HepG2 (cell line): ENCODE measurements at regions not wholly inside any gene's neighbourhood (a gene's known extent, or its start where the extent isn't known, plus 50 kb on each side); places are given as distances from the start of the nearest gene placed in this dataset.

Experiments
- ATAC-seq: fragments of 200-7000 bp; cut with Tn5 transposase; 3 replicates; pipeline ENCODE4 v1.9.1; 2020; ENCODE audit warnings: mild to moderate bottlenecking, moderate library complexity
- BruUV-seq: library from RNA; stranded (reverse); fragments of 400-500 nt; replicated peaks from 2 replicates; lab custom pipeline; 2021; lab: Mats Ljungman, UMichigan
- CTCF ChIA-PET: fragments of 300-600 bp; formaldehyde crosslinking; extraction: SDS; loops from one replicate; lab custom pipeline; 2021; ENCODE audit warnings: low total read pairs, inconsistent platforms, low intra/inter-chr PET ratio; lab: Yijun Ruan, JAX
- POLR2A ChIA-PET: fragments of 350-600 bp; sonication (Branson Sonifier 250); formaldehyde crosslinking; loops from one replicate; lab custom pipeline; 2020; ENCODE audit warnings: antibody characterized with exemption, inconsistent platforms; lab: Yijun Ruan, JAX
- DNase-seq: peaks from one replicate; pipeline ENCODE4 v3.0.0-alpha.2; 2015; ENCODE audit warnings: low spot score
- FAIRE-seq: peaks from 3 replicates; lab custom pipeline; 2011; peaks lifted over from hg19 to GRCh38; lab: Jason Lieb, UNC
- H2AFZ ChIP-seq: one replicate; pipeline ENCODE4 v1.6.1; 2011; ENCODE audit warnings: low read length, inconsistent platforms
- H3K27ac ChIP-seq: fragments of 300-600 bp; 3 replicates; pipeline ENCODE4 v1.8.0; 2011; ENCODE audit warnings: mixed run types, mild to moderate bottlenecking, mixed read lengths, low read length, inconsistent platforms; ENCODE audit not compliant: insufficient read depth; ENCODE audit errors: extremely low read length
- H3K27me3 ChIP-seq, 2 experiments: fragments of 200-600 bp in 1 of 2; 2 replicates in 1 of 2; 3 replicates in 1 of 2; pipeline versions ENCODE4 v1.6.0 to v1.8.0; 2011; ENCODE audit warnings: low read length in 2 of 2, mild to moderate bottlenecking in 2 of 2, moderate library complexity in 2 of 2, inconsistent platforms in 1 of 2; ENCODE audit not compliant: insufficient read depth in 2 of 2, control insufficient read depth in 1 of 2
- H3K36me3 ChIP-seq, 2 experiments: fragments of 200-600 bp in 1 of 2; replicated peaks in 1 of 2; 2 replicates in 1 of 2; 3 replicates in 1 of 2; pipeline versions ENCODE4 v1.5.1 to v1.8.0; 2011; ENCODE audit warnings: low read length in 2 of 2, inconsistent platforms in 1 of 2; ENCODE audit not compliant: insufficient read depth in 2 of 2, control insufficient read depth in 1 of 2
- H3K4me1 ChIP-seq: 2 replicates; pipeline ENCODE4 v1.5.1; 2012; ENCODE audit warnings: low read length, inconsistent platforms; ENCODE audit not compliant: insufficient read depth
- H3K4me2 ChIP-seq: 2 replicates; pipeline ENCODE4 v1.6.0; 2011; ENCODE audit warnings: low read depth, low read length, inconsistent platforms
- H3K4me3 ChIP-seq, 3 experiments: fragments of 200-600 bp in 1 of 3; sonication (generic), shearing (Covaris generic) in 1 of 3; replicated peaks in 1 of 3; 2 replicates each; pipeline ENCODE4 v1.5.1; 2011 to 2016; ENCODE audit warnings: low read length in 3 of 3, inconsistent platforms in 2 of 3, low read depth in 2 of 3, mild to moderate bottlenecking in 2 of 3, control low read depth in 1 of 3, mixed read lengths in 1 of 3; ENCODE audit not compliant: insufficient read depth in 1 of 3
- H3K79me2 ChIP-seq: one replicate; pipeline ENCODE4 v1.6.1; 2011; ENCODE audit warnings: low read length, inconsistent platforms; ENCODE audit not compliant: insufficient read depth
- H3K9ac ChIP-seq: 2 replicates; pipeline ENCODE4 v1.6.0; 2011; ENCODE audit warnings: mild to moderate bottlenecking, low read depth, low read length, inconsistent platforms; ENCODE audit not compliant: insufficient read depth
- H3K9me3 ChIP-seq: 2 replicates; pipeline ENCODE4 v1.5.1; 2012; ENCODE audit warnings: mild to moderate bottlenecking, low read length
- H4K20me1 ChIP-seq: 2 replicates; pipeline ENCODE4 v1.6.0; 2011; ENCODE audit warnings: inconsistent platforms, mild to moderate bottlenecking, low read length, moderate library complexity; ENCODE audit not compliant: insufficient read depth
- FOXA1 ChIP-seq, 2 experiments: fragments of 450-650 bp in 1 of 2; sonication (generic) in 1 of 2; formaldehyde crosslinking in 1 of 2; IDR thresholded peaks; 2 replicates each; pipeline versions ENCODE4 v1.4.0 to v1.6.1; 2016 to 2020; ENCODE audit warnings: missing genetic modification reagents in 1 of 2
- FOXA3 ChIP-seq: IDR thresholded peaks from 2 replicates; pipeline ENCODE4 v1.6.1; 2016; ENCODE audit warnings: missing genetic modification reagents, missing compliant biosample characterization
- GLI4 ChIP-seq: sonication (generic); formaldehyde crosslinking; IDR thresholded peaks from 2 replicates; pipeline ENCODE4 v1.5.1; 2020; ENCODE audit warnings: missing genetic modification reagents, mild to moderate bottlenecking, moderate library complexity, borderline replicate concordance
- HOXA7 ChIP-seq: sonication (generic); formaldehyde crosslinking; IDR thresholded peaks from 2 replicates; pipeline ENCODE4 v1.8.1; 2022; ENCODE audit warnings: mild to moderate bottlenecking, missing genetic modification reagents, moderate library complexity
- MAF1 ChIP-seq: sonication (generic); formaldehyde crosslinking; IDR thresholded peaks from 2 replicates; pipeline ENCODE4 v1.5.0; 2020; ENCODE audit warnings: missing genetic modification reagents, borderline replicate concordance
- MAZ ChIP-seq, 2 experiments: sonication (generic) in 1 of 2; formaldehyde crosslinking in 1 of 2; IDR thresholded peaks; 2 replicates each; pipeline versions ENCODE4 v1.5.0 to v1.6.1; 2012 to 2020; ENCODE audit warnings: low read depth in 2 of 2, mild to moderate bottlenecking in 2 of 2, borderline replicate concordance in 1 of 2, improper control_type of control experiment in 1 of 2, low read length in 1 of 2, missing genetic modification reagents in 1 of 2, moderate library complexity in 1 of 2
- MTF2 ChIP-seq: sonication (generic); formaldehyde crosslinking; IDR thresholded peaks from 2 replicates; pipeline ENCODE4 v1.5.0; 2020; ENCODE audit warnings: missing genetic modification reagents, borderline replicate concordance
- ONECUT2 ChIP-seq: sonication (generic); formaldehyde crosslinking; IDR thresholded peaks from 2 replicates; pipeline ENCODE4 v1.4.0; 2020; ENCODE audit warnings: missing genetic modification reagents
- PAF1 ChIP-seq: IDR thresholded peaks from 2 replicates; pipeline ENCODE4 v1.6.1; 2016; ENCODE audit warnings: missing genetic modification reagents, missing compliant biosample characterization
- RBAK ChIP-seq: sonication (generic); formaldehyde crosslinking; IDR thresholded peaks from 2 replicates; pipeline ENCODE4 v1.5.1; 2020; ENCODE audit warnings: mild to moderate bottlenecking, missing genetic modification reagents
- ZBTB42 ChIP-seq: sonication (generic); formaldehyde crosslinking; IDR thresholded peaks from 2 replicates; pipeline ENCODE4 v1.5.0; 2020; ENCODE audit warnings: mild to moderate bottlenecking, missing genetic modification reagents
- ZNF260 ChIP-seq: sonication (generic); formaldehyde crosslinking; IDR thresholded peaks from 2 replicates; pipeline ENCODE4 v1.4.0; 2020; ENCODE audit warnings: missing genetic modification reagents, low read depth, mild to moderate bottlenecking, borderline replicate concordance
- ZNF337 ChIP-seq: sonication (generic); formaldehyde crosslinking; IDR thresholded peaks from 2 replicates; pipeline ENCODE4 v1.5.1; 2020; ENCODE audit warnings: missing genetic modification reagents, low read depth, mild to moderate bottlenecking, borderline replicate concordance
- ZNF33A ChIP-seq: sonication (generic); formaldehyde crosslinking; IDR thresholded peaks from 2 replicates; pipeline ENCODE4 v1.5.1; 2020; ENCODE audit warnings: missing genetic modification reagents, mild to moderate bottlenecking, moderate library complexity, borderline replicate concordance
- ZNF7 ChIP-seq: IDR thresholded peaks from 2 replicates; pipeline ENCODE4 v1.6.1; 2016; ENCODE audit warnings: missing biosample characterization, missing genetic modification reagents
- WGBS: methylation state at CpG from one replicate; pipeline ENCODE4 v1.1.6; 2017; ENCODE audit warnings: low lambda C conversion rate; 5-methylcytosine and 5-hydroxymethylcytosine counted together
- in situ Hi-C: cut with HindIII; loops from 2 replicates; pipeline ENCODE4 v1.10.0; 2017; ENCODE audit warnings: low pct_unique_long_range_greater_than_20kb; ENCODE audit not compliant: extremely low pct_ligation_motif_present
- intact Hi-C: fragments of 100-400 bp; cut with micrococcal nuclease; formaldehyde crosslinking; loops from one replicate; pipeline ENCODE4 v1.10.0; 2022; ENCODE audit not compliant: unreplicated experiment
- TF ChIP-seq, protein P1 (sequence below): sonication (generic); formaldehyde crosslinking; conservative IDR thresholded peaks from 2 replicates; pipeline ENCODE4 v1.8.0; 2022; ENCODE audit warnings: missing genetic modification reagents

DNA sequence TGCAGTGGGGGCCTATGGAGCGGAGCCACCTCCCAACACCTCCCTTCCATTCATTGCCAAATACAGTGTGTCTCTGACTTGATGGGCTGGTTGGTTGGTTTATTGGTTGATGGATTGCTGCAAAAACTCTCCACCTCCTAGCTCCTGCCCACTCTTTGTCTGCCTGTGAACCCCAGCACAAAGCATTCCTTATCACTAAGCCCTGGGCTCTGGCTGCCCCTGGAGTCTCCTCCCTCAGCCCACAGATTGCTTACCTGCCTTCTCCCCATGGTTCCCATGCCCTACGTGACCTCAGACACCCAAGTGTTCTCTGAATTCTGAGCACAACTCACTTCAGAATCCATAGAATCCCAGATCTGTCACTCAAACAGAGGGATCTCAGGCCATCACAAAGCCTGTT, 139.1 kb upstream of the TPM1 start (continued):
- TF ChIP-seq MTF2 (CRISPR knock-in tag), result no peak
- no peak for TF ChIP-seq ZNF260 (CRISPR knock-in tag)
- TF ChIP-seq, all 625 proteins: peak for 2

DNA sequence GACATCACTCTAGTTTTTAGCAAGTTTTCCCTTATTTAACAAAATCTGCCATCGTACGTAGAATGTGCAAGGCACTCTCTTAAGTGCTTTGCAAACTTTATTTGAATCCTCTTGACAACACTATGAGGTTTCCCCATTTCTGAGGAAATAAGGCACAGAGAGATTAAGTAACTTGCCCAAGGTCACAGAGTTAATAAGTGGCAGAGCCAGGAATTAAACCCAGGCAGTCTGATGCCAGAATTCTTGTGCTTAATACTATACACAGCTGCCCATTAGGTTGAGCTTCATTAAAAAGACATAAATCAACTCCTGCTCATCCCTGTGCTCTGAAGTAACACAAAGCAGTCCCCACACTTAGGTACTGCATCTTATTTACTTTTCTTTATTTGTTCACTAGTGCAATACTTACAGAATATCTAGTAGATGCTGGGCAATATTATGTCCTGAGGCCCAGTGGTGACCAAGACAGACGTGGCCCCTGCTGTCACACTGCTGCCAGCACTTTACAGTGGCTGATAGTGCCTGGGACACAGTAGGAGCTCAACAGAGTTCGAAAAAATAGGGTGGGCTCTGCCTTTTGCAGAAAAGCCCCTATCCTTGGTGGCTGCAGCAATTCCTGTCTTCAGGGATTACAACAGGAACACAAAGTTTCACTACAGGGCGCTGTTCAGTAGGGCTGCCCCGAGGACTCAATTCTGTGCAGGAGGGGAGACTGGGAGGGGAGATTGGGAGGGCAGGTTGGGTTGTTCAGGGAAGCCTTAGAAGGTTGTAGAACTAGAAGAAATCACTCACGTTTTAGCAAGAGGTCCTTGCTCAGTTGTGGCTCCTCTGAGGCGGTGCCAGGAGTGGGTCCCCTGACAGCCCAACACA, 138.3 kb upstream of the TPM1 start:
- H3K4me1 ChIP-seq, result peaks cover 57% of the 10 kb centered on the region
- H2AFZ ChIP-seq, result no peak overlapping the region
- H3K9ac ChIP-seq, result no peak overlapping the region
- H3K4me3 ChIP-seq, result no peak overlapping the region
- intact Hi-C loops (no loop called here), in situ Hi-C loops (no loop called here)
- no peak overlapping the region for H3K4me2 ChIP-seq
- ChIA-PET CTCF (no interaction called here), POLR2A (no interaction called here)
- no peaks in the 10 kb centered on the region for H3K36me3 ChIP-seq
- no peaks in the 10 kb centered on the region for H4K20me1 ChIP-seq
- no TSS peak for BruUV-seq
- ATAC-seq (peak; percentile 18; the same call in 1 of the 3 replicates), DNase-seq (no peak), FAIRE-seq (peak; percentile 21)
- H3K79me2 ChIP-seq, result no peaks in the 10 kb centered on the region
- WGBS, result 60% methylated on average over 6 of the region's 8 CpGs
- H3K9me3 ChIP-seq, result no peaks in the 10 kb centered on the region
- H3K27ac ChIP-seq, result no peak overlapping the region
- no peaks in the 10 kb centered on the region for H3K27me3 ChIP-seq
- TF ChIP-seq FOXA1 (IDR thresholded peaks at IDR 0.05) (no peak), FOXA1 (CRISPR knock-in tag; IDR thresholded peaks at IDR 0.05) (peak; percentile 57; the same call in 1 of the 2 replicates), HOXA7 (CRISPR knock-in tag) (no peak), ZNF337 (no peak), ZNF33A (CRISPR knock-in tag) (no peak), MAZ (IDR thresholded peaks at IDR 0.05; ENCODE audit: borderline replicate concordance, low read depth, low read length) (no peak), MAZ (CRISPR knock-in tag; IDR thresholded peaks at IDR 0.05; ENCODE audit: low read depth) (no peak), MAF1 (CRISPR knock-in tag) (no peak), ZBTB42 (CRISPR knock-in tag) (no peak), RBAK (no peak), ONECUT2 (CRISPR knock-in tag) (no peak), FOXA3 (CRISPR knock-in tag) (peak; percentile 36; the same call in 1 of the 2 replicates), PAF1 (CRISPR knock-in tag) (no peak), ZNF7 (CRISPR knock-in tag) (0 out of 2 replicates have a peak, but pooled peaks have one; percentile 31), GLI4 (CRISPR knock-in tag) (no peak)
- TF ChIP-seq, protein P1, sequence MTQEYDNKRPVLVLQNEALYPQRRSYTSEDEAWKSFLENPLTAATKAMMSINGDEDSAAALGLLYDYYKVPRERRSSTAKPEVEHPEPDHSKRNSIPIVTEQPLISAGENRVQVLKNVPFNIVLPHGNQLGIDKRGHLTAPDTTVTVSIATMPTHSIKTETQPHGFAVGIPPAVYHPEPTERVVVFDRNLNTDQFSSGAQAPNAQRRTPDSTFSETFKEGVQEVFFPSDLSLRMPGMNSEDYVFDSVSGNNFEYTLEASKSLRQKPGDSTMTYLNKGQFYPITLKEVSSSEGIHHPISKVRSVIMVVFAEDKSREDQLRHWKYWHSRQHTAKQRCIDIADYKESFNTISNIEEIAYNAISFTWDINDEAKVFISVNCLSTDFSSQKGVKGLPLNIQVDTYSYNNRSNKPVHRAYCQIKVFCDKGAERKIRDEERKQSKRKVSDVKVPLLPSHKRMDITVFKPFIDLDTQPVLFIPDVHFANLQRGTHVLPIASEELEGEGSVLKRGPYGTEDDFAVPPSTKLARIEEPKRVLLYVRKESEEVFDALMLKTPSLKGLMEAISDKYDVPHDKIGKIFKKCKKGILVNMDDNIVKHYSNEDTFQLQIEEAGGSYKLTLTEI (CRISPR knock-in tag), result no peak
